Suppressor macrophage (primary cell): ENCODE measurements at regions not wholly inside any gene's neighbourhood (a gene's known extent, or its start where the extent isn't known, plus 50 kb on each side); places are given as distances from the start of the nearest gene placed in this dataset.

ENCODE experiments used
- DNase-seq, 4 experiments: peaks; one replicate each; pipeline ENCODE4 v3.0.0-alpha.2; 2020 to 2022

GRCh38 chr21:16504766-16505165 lies 775.0 kb downstream of the USP25 start:
- DNase-seq = no peak

GRCh38 chr21:16509476-16509875 lies 779.7 kb downstream of the USP25 start:
- DNase-seq = no peak

DNA sequence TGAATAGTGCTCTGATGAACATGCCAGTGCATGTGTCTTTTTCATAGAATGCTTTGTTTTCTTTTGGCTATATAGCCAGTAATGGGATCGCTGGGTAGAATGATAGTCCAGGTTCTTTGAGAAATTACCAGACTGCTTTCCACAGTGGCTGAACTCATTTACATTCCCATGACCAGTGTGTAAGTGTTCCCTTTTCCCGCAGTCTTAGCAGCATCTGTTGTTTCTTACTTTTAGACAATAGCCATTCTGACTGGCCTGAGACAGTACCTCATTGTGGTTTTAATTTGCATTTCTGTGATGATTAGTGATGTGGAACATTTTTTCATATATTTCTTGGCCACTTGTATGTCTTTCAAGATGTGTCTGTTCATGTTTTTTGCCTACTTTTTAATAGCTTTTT lies 784.5 kb downstream of the USP25 start:
- DNase-seq = no peak

GRCh38 chr21:16517383-16517782 lies 787.6 kb downstream of the USP25 start:
- no peak for DNase-seq

DNA sequence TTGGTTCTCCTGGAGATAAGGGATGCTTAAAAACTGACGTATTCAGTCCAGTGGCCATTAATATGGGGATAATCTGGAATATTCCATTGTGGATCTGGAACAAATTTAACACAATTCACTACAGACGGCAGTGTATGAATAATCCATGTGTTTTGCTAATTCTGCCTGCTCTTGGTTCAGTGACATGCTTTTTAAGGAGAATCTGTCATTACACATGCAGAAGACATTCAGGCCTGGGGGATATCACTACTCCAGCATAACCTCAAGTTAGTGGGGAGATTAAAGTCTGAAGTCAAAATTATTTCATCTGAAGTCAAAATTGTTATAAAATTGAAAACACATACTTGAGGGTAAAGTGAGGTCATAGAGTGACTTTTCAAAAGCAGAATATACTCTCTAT lies 789.3 kb downstream of the USP25 start:
- no peak for DNase-seq

- no peak for DNase-seq
These were observed 789.9 kb downstream of the USP25 start for GRCh38 chr21:16519644-16520043.

GRCh38 chr21:16522548-16522947 lies 792.8 kb downstream of the USP25 start:
- DNase-seq = no peak

DNA sequence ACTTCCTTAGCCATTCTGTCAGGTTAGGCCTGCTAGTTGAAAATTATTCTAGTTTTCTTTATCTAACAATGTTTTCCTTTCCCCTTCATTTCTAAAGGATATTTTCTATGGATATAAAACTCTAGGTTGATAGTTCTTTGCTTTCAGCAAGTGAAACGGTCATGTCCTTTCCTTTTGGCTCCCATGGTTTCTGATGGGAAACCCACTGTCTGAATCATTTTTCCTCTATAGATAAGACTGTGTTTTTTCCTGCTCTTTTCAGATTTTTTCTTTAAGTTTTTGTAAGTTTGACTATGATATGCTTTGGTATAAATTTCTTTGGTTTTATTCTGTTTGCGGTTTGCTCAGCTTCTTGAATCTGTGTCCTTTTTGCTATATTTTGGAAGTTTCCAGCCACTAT lies 800.9 kb downstream of the USP25 start:
- no peak for DNase-seq

GRCh38 chr21:16532840-16533239 lies 803.1 kb downstream of the USP25 start:
- no peak for DNase-seq

DNA sequence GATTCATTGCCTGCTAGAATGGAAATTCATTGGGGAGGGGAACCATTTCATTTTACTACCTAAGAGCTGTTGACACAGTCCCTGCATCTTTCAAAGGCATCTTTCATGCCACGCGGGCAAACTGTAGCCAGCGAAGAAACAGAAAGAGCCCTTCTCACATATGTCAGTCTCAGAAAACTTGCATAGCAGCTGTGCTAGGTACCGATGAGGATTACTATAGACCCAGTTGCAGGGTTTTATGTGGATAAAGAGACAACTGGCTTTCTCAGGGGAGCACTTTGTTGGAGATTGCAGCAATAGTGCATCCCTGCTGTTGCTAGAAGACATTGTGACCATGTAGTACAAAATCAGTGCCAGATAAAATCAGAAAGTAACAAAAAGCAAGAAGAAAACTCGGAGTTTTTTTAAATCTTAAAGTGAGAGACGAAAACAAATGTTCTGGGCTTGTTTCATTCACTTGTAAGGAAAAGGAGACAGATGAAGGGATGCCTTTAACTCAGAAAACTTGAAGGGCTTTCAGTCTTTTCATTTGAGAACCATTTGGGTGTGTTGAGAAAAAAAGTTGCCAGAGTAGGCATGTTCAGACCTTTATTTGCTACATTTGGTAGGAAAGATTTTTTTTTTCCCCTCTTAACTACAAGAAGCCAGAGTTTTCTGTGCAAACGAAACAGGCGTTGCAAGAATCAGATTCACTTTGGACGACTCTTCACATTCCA lies 804.1 kb downstream of the USP25 start:
- DNase-seq = no peak

DNA sequence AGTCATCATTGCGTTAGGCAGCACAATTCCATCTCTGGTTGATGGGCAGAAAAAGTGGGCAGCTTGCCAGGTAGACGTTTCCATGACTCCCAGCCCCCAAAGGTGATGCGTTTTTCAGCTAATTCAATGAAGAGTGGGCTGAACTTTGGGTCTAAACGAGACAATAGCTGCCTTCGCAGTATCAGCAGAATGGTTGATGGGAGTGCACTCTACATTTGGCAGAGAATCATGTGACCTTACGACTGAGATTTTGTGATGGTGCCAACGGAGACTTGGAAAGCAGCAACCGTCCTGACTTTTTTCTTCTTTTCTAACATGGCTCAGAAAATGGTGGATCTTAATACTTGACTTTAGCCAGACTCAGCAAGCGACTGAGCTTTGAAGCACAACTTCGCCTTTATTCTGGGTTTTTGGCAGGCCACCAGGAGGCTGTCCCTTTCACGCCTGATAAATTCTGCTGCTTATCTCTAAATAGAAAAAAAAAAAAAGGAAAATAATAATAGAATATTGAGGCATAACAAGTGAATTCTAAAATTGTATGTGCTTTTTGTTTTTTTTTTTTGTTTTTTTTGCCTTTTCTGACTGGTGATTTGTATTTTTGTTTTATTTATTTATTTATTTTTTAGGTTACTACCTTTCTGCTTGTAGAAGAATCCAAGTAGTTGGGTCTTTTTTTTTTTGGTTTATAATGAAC lies 804.8 kb downstream of the USP25 start:
- DNase-seq = no peak

- DNase-seq = no peak
These were observed 805.3 kb downstream of the USP25 start for GRCh38 chr21:16535102-16535422.

- no peak for DNase-seq
These were observed 805.8 kb downstream of the USP25 start for GRCh38 chr21:16535626-16536025.

DNA sequence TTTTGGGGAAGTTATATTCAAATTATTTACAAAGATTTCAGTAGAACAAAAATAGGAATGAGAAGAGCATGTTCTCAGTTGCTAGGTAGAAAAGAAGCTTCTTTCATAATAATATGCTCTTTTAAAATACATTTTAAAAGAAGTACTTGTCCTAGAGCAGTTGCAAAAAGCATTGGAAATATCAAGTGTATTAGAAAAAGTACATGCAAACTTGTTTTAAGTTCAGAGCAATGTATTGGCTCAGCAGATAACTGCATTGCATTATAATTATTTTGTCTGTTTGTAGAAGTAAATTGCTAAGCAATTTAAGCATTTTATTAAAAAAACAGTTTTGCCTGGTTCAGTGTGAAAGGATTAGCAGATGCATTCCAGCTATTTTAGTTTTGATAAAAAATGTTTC lies 806.4 kb downstream of the USP25 start:
- DNase-seq = no peak

DNA sequence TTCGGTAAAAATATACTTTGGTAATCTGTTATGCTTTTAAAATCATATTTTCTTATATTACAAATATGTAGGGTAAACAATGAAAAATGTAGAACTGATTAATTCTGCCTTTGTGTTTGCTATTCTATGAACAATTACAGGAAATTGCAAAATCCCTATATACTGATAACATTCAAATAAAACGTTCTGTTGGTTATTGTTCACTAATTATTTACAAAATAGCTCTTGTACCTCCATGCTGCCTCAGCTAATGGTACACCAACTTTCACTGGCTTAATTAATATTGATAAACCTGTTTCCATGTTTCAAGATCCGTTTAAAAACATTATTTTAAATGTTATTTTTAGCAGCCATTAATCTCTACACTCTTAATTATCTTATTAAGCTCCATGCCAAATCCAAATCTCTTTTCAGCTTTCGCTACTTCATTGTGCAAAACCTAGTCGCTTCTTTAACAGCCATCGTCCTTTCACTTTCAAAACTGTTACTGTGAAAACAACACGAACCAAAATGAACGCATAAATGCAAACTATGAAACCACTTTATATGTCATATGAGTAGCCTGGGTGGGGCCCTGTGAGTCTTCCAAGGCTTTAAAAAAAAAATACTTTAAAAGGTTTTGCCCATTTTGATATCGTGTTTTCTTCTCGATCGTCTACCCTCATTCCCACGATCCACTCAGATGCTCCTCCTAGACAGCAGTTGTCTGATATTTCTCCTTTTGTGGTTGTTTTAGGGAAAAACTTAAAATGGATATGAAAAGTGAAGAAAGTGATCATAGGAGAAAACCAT lies 807.1 kb downstream of the USP25 start:
- DNase-seq = no peak

DNA sequence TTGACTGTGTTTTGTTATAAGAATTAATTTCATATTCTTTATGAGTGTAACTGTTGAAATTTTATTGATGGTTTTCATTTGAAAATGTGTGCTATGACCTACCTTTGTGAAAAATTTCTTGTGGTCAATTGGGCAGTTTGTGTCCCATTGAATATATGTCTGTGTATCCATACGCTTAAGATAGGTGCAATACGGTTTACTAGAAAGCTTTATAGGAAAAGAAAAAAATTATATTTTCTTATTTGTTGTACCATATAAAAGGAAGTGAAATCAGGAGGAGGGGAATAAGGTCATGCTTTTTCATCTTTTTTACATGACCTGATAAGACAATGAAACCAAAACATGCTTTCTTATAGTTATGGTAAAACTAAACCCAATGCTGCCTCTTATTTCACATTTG lies 807.7 kb downstream of the USP25 start:
- DNase-seq = no peak

- no peak for DNase-seq
These were observed 808.6 kb downstream of the USP25 start for GRCh38 chr21:16538405-16538804.

- no peak for DNase-seq
These were observed 809.2 kb downstream of the USP25 start for GRCh38 chr21:16538936-16539440.

DNA sequence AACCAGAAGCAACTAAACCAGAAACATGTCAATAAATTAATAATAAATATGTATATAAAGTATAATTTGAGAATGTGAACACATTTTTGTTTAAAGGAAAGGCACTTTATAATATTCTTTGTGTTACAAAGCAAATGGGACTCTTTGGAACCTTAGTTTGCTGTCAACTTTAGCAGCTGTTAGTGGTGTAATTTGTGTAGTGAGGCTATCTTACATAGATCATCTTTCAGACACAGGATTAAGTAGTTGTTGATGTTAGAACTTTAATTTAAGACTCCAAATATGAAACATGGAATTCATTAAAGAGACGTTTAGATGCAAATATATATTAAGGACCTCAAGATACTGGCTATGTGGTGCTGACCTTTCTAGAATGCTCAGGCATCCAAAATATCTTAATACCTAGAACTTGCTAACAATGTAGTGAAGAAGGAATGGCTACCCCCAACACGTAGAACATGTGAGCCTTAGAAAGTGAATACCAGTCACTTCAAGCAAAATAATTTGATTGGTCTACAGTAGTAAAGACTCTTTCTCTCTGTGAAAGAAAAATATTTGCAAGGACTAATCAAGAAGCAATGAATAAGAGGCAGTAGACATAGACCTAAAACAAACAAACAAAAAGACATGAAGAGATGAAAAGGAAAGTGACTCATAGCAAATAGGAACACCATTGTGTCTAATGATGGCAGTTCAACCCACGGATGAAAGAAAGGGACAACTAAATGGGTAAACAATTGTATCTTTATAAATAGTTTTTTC lies 811.4 kb downstream of the USP25 start:
- DNase-seq = no peak

DNA sequence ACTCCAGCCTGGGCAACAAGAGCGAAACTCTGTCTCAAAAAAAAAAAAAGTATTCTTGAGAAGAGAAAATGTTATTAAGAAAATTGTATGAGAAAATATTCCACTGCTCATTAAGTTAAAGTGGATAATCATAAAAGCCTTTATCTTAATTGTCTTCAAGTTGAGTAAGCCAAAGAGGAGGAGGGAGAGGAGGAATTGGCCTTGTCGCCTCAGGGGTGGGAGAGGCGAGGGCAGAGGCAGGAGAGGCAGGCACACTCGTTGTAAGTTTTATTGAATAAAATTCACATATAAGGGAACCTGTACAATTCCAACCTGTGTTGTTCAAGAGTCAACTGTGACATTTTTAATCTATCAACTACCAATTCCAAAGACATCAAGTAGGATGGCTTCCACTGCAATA lies 820.3 kb downstream of the USP25 start:
- no peak for DNase-seq

- no peak for DNase-seq
These were observed 821.3 kb downstream of the USP25 start for GRCh38 chr21:16550917-16551741.

DNA sequence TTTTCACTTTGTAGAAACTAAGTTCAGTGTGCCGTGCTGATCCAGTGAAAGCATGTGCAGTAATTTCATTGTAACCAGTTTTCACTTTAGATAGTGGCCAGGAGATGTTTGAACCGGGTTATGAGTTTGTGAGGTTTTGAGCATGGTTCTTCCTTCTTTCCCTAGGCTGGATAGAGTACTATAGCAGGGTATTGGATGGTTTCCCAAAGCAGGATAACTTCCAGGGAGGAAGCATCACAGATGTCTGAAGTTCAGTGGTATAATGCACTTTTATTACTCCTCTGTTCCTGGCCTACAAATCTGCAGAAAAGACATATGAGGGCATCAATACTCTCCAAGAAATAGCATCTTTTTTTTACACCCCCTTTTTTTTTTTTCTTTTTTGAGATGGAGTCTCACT lies 823.1 kb downstream of the USP25 start:
- DNase-seq = no peak
